Endothelial cell (in vitro differentiated cells): ENCODE measurements at regions not wholly inside any gene's neighbourhood (a gene's known extent, or its start where the extent isn't known, plus 50 kb on each side); places are given as distances from the start of the nearest gene placed in this dataset.

Source experiments
- DNase-seq: peaks from one replicate; pipeline ENCODE4 v3.0.0; 2021; ENCODE audit warnings: low spot score
- H3K27ac Mint-ChIP-seq: one replicate; pipeline ENCODE4 v1.8.0; 2021; ENCODE audit warnings: mixed read lengths, inconsistent platforms; ENCODE audit not compliant: unreplicated experiment
- H3K27me3 Mint-ChIP-seq: one replicate; pipeline ENCODE4 v1.8.0; 2021; ENCODE audit warnings: mild to moderate bottlenecking, moderate library complexity, mixed read lengths, inconsistent platforms; ENCODE audit not compliant: unreplicated experiment
- H3K36me3 Mint-ChIP-seq: one replicate; pipeline ENCODE4 v1.8.0; 2021; ENCODE audit warnings: mild to moderate bottlenecking, low read depth, mixed read lengths, inconsistent platforms; ENCODE audit not compliant: unreplicated experiment
- H3K4me1 Mint-ChIP-seq: one replicate; pipeline ENCODE4 v1.8.0; 2021; ENCODE audit warnings: mild to moderate bottlenecking, mixed read lengths, inconsistent platforms; ENCODE audit not compliant: unreplicated experiment
- H3K4me3 Mint-ChIP-seq: one replicate; pipeline ENCODE4 v1.8.0; 2021; ENCODE audit warnings: mild to moderate bottlenecking, mixed read lengths, inconsistent platforms; ENCODE audit not compliant: unreplicated experiment
- H3K9me3 Mint-ChIP-seq: one replicate; pipeline ENCODE4 v1.8.0; 2021; ENCODE audit warnings: mixed read lengths, inconsistent platforms; ENCODE audit not compliant: unreplicated experiment
- TF ChIP-seq, protein P1 (sequence below): fragments of 200-600 bp; sonication (generic); IDR thresholded peaks from one replicate; pipeline ENCODE4 v1.5.0; 2021; ENCODE audit warnings: antibody characterized with exemption; ENCODE audit not compliant: unreplicated experiment

DNA sequence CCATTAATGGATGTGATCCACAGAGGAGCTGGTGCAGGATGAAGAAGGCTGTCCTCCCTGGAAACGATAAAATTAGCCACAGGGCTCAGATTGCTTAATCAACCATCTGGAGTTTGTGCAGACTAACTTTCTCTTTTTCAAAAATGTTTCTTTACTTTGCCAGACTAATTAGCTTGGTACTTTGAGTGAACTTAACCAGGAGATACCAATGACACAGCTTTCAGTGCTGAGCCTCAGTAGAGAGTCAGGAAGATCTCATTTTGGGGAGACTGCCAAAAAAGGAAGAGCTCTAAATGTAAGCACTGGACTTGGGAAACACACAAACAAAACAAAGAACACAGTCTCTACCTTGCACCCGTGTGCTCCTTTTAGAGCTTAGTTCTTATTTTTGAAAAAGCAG, 248.1 kb upstream of the DEPDC1 start:
- Mint-ChIP-seq H3K27me3 (no peaks in the 10 kb centered on the region), H3K9me3 (peaks cover 6% of the 10 kb centered on the region), H3K4me3 (no peak overlapping the region), H3K27ac (no peak overlapping the region), H3K4me1 (no peaks in the 10 kb centered on the region), H3K36me3 (peaks cover 3% of the 10 kb centered on the region)
- no peak for DNase-seq
- TF ChIP-seq, protein P1, sequence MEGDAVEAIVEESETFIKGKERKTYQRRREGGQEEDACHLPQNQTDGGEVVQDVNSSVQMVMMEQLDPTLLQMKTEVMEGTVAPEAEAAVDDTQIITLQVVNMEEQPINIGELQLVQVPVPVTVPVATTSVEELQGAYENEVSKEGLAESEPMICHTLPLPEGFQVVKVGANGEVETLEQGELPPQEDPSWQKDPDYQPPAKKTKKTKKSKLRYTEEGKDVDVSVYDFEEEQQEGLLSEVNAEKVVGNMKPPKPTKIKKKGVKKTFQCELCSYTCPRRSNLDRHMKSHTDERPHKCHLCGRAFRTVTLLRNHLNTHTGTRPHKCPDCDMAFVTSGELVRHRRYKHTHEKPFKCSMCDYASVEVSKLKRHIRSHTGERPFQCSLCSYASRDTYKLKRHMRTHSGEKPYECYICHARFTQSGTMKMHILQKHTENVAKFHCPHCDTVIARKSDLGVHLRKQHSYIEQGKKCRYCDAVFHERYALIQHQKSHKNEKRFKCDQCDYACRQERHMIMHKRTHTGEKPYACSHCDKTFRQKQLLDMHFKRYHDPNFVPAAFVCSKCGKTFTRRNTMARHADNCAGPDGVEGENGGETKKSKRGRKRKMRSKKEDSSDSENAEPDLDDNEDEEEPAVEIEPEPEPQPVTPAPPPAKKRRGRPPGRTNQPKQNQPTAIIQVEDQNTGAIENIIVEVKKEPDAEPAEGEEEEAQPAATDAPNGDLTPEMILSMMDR = no peak

DNA sequence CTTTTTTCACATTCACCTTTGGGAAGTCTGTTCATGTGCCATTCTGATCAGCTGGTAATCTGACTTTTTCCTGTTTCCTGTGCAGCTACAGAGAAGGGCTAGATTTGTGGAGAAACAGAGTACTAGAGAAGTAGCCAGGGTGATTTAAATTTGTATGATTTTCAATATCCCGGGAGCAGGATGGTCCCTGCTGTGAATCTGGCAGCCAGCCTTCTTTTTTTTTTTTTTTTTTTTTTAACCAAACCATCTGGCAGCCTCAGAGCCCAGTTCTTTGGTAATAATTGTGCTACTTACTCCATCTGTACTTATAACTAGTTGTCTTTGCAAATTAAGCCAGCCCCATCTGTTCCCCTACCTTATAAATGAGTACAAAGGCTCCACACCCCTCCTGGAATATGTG, 248.6 kb upstream of the DEPDC1 start:
- H3K9me3 Mint-ChIP-seq = peaks cover 6% of the 10 kb centered on the region
- TF ChIP-seq, protein P1 = no peak
- no peak for DNase-seq
- H3K27me3 Mint-ChIP-seq = no peaks in the 10 kb centered on the region
- no peak overlapping the region for H3K27ac Mint-ChIP-seq
- H3K4me1 Mint-ChIP-seq = no peaks in the 10 kb centered on the region
- no peak overlapping the region for H3K4me3 Mint-ChIP-seq
- H3K36me3 Mint-ChIP-seq = peaks cover 3% of the 10 kb centered on the region

DNA sequence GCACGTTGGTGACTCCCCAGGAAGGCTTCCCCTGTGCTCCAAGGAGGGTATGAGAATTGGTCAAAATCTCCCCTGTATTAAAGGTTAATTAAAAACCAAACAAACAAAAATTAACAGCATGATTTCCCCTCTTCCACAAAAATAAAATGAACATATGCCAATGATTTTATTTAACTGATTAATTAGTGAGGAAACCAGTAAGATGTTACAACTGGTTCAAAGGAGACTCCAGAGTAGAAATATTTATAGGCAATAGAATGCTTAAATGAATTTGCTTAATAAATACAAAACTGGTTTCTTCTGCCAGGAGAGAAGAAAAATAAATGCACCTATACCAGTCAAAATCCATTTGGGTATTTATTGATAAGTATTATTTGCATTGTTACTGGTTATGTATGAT, 249.5 kb upstream of the DEPDC1 start:
- Mint-ChIP-seq H3K27ac (no peak overlapping the region), H3K36me3 (peaks cover 3% of the 10 kb centered on the region), H3K9me3 (peaks cover 6% of the 10 kb centered on the region), H3K4me1 (no peaks in the 10 kb centered on the region), H3K4me3 (no peak overlapping the region), H3K27me3 (no peaks in the 10 kb centered on the region)
- no peak for DNase-seq
- TF ChIP-seq, protein P1 = no peak

DNA sequence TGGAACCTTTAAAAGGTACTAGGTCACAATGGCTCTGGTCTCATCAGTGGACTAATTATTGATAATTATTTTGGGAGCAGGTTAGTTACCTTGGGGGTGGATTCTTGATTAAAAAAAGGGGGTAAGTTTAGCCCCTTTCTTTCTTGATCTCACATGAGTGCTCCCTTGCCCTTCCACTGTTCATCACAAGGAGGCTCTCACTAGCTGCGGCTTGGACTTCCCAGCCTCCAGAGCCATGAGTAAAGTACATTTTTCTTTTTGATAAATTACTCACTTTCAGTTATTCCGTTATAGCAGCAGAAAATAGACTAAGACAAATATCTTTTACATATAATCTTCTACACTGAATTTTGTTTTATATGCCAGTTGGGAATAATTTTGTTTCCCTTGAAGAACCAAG, 254.8 kb upstream of the DEPDC1 start:
- Mint-ChIP-seq H3K4me3 (no peak overlapping the region), H3K9me3 (no peaks in the 10 kb centered on the region), H3K27me3 (no peaks in the 10 kb centered on the region), H3K27ac (no peak overlapping the region), H3K4me1 (no peaks in the 10 kb centered on the region), H3K36me3 (no peaks in the 10 kb centered on the region)
- no peak for DNase-seq
- TF ChIP-seq, protein P1 = no peak

DNA sequence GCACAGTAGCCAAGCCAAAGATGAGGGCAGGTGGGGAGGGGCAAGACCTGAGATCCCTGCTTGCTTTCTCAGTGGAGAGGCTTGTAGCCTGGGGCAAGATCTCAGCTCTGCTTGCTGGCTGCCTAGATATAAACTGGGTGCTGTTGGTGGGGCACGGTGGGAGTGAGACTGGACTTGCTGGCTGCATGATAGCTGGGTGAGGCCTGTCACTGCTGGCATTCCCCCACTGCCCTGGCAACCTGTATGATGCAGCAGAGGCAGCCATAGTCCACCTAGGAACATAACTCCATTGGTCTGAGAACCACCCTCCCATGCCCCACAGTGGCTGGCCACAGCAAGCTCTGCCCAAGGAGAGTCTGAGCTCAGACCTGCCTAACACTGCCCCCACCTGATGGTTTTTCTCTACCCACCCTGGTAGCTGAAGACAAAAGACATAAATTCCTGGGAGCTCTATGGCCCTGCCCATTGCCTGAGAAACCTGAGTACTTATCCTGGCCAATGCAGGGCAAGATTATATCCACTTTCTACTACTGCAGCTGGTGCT, 261.9 kb upstream of the DEPDC1 start:
- H3K27me3 Mint-ChIP-seq = no peaks in the 10 kb centered on the region
- DNase-seq = no peak
- TF ChIP-seq, protein P1 = no peak

More for the DNA sequence above, 261.9 kb upstream of the DEPDC1 start:
- Mint-ChIP-seq H3K27ac (no peak overlapping the region), H3K4me3 (no peak overlapping the region), H3K36me3 (no peaks in the 10 kb centered on the region), H3K4me1 (no peaks in the 10 kb centered on the region), H3K9me3 (no peaks in the 10 kb centered on the region)
